AG20443 (cell line): ENCODE measurements at regions not wholly inside any gene's neighbourhood (a gene's known extent, or its start where the extent isn't known, plus 50 kb on each side); places are given as distances from the start of the nearest gene placed in this dataset.

Source experiments
- DNase-seq: peaks from one replicate; pipeline ENCODE4 v3.0.0; 2012; ENCODE audit warnings: low spot score, mixed read lengths

DNA sequence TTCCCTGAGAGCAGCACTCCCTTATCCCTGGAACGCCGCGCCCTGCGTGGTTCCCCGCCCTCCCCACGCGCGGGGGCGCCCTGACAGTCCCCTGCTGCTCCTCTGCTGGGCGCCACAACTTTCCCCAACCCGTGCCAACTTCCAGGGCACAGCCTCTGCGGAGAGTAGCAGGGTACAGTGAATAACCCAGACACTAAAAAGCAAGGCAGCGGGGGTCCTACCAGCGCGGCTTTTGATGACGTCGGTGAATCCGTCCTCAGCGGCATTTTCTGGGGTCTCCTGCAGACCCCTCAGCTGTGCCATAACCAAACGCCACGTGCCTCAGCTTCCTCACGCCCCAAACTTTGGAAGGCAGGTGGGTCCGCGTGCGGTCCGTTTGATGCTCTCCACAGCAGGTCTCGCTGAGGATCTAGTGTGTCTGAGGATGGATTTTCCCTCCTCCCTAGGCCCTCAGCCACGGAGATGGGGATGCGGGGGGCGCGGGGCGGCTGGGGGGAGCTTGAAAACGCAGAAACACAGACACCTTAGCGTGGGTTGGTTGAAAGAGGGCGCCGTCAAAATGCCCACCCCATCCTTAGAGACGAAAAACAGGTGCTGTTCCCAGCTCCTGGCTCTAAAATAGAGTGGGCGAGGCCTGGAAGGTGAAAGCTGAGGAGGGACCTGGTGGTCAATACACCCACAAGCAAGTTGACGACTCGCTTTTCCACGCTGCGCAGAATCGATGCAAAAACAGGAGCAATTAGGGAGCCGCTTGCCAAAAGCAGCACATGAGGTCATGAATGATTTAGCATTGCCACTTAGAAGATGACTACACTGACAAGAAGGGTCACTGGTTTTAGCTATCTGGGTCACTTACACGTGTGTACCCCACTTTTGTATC, 405.6 kb downstream of the FAM47A start:
- peak; percentile 0 for DNase-seq

DNA sequence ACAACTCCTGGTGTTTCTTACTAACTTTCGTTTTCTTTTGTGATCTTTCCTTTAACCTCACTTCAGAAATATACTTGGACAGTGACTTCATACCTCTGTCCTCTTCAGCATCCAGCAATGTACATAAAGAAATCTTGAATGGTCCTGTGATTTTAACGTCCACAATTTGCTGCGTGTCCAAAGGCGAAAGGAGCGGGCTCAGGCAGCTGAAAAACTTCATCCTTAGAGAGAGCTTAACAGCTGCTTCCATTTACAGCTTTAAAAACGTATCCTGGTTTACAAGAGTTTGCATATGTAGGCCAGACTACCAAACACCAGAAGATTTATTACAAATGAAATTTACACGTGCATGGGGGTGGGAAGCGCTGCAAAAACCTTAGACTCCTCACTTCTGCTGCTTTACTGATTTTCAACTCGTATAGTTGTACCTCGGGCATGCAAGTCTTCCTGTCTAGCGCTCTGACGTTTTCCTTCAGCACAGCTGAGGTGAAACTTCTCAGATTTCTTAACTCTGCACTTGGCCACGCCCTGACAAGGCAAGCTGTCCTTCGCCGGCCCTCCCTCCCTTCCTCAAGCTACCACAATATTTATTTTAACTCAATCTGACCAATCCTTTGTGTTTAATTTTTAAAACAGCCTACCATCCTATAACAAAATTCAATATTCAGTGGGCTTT, 406.4 kb downstream of the FAM47A start:
- peak; percentile 0 for DNase-seq

DNA sequence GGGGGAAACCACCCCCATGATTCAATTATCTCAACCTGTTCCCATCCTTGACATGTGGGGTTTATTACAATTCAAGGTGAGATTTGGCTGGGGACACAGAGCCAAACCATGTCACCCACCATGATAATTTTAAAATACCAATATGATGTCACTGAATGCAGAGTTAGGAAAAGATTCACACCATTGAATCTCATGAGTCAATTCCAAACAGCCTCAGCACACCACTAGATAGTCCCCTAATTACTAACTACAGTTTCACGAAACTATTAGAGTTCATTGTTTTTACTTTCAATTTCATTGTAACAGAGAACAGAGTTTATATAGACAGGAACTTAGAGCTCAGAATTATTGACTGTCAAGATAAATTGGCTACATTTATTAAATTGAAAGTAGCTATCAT, 410.2 kb downstream of the FAM47A start:
- no peak for DNase-seq

DNA sequence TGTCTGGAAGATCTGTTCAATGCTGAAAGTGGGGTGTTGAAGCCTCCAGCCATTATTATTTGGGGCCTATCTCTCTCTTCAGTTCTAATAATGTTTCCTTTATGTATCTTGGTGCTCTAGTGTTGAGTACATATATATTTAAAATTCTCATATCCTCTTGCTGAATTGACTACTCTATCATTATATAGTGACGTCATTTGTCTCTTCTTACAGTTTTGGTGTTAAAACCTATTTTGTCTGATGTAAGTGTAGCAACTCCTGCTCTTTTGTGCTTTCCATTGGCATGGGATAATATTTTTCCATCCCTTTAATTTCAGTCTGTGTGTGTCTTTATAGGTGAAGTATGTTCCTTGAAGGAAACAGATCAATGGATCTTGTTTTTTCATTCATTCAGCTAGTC, 446.0 kb downstream of the FAM47A start:
- no peak for DNase-seq
